ENCODE measurements at regions not wholly inside any gene's neighbourhood (a gene's known extent, or its start where the extent isn't known, plus 50 kb on each side); places are given as distances from the start of the nearest gene placed in this dataset.

- no peaks in the 10 kb centered on the region for H3K4me1 ChIP-seq (ENCODE audit: control insufficient read depth, insufficient read depth, low read length)
- peaks cover 8% of the 10 kb centered on the region for H3K4me1 Mint-ChIP-seq
- no peak for DNase-seq
- H3K27me3 ChIP-seq (ENCODE audit: control insufficient read depth, insufficient read depth, low read length, poor library complexity, severe bottlenecking): no peaks in the 10 kb centered on the region
- H3K9ac ChIP-seq (ENCODE audit: extremely low read depth, low read length, poor library complexity, severe bottlenecking): no peak overlapping the region
- WGBS, 2 experiments (ENCODE audit: insufficient coverage in 1 of 2, insufficient read length in 1 of 2): 88% methylated on average over 1 of the region's 1 CpG; no CpG with 5 or more reads in 1 of the 2 experiments
- no peaks in the 10 kb centered on the region for H3K9me3 ChIP-seq (ENCODE audit: control insufficient read depth, low read length)
- no peaks in the 10 kb centered on the region for H3K36me3 Mint-ChIP-seq (ENCODE audit: low read depth)
- no peaks in the 10 kb centered on the region for H3K27me3 Mint-ChIP-seq (ENCODE audit: insufficient read depth)
- no peak overlapping the region for H3K27ac Mint-ChIP-seq
- H3K9me3 Mint-ChIP-seq: no peaks in the 10 kb centered on the region
- H3K36me3 ChIP-seq (ENCODE audit: control insufficient read depth, insufficient read depth, low read length): no peaks in the 10 kb centered on the region
- no peak overlapping the region for H3K4me3 Mint-ChIP-seq
- H3K27ac ChIP-seq (ENCODE audit: low read depth, low read length): no peak overlapping the region
- no peak for TF ChIP-seq CTCF (conservative IDR thresholded peaks at IDR 0.05)
- no peak overlapping the region for H3K4me3 ChIP-seq (ENCODE audit: low read length)
These were observed 706.6 kb downstream of the EFNA5 start for GRCh38 chr5:106964132-106964531.

- DNase-seq: no peak
- no peak overlapping the region for H3K4me3 Mint-ChIP-seq
- no peaks in the 10 kb centered on the region for H3K36me3 Mint-ChIP-seq (ENCODE audit: low read depth)
These were observed 707.1 kb downstream of the EFNA5 start for GRCh38 chr5:106963630-106964029.

GRCh38 chr5:106962464-106963230 lies 708.1 kb downstream of the EFNA5 start:
- no peak overlapping the region for H3K4me3 Mint-ChIP-seq
- Histone ChIP-seq H3K9me3 (ENCODE audit: control insufficient read depth, low read length) (no peaks in the 10 kb centered on the region), H3K4me3 (ENCODE audit: low read length) (no peak overlapping the region), H3K4me1 (ENCODE audit: control insufficient read depth, insufficient read depth, low read length) (no peaks in the 10 kb centered on the region), H3K36me3 (ENCODE audit: control insufficient read depth, insufficient read depth, low read length) (no peaks in the 10 kb centered on the region), H3K27ac (ENCODE audit: low read depth, low read length) (no peak overlapping the region), H3K9ac (ENCODE audit: extremely low read depth, low read length, poor library complexity, severe bottlenecking) (no peak overlapping the region), H3K27me3 (ENCODE audit: control insufficient read depth, insufficient read depth, low read length, poor library complexity, severe bottlenecking) (no peaks in the 10 kb centered on the region)
- no peaks in the 10 kb centered on the region for H3K9me3 Mint-ChIP-seq
- H3K36me3 Mint-ChIP-seq (ENCODE audit: low read depth): no peaks in the 10 kb centered on the region
- no peak for DNase-seq
- H3K27ac Mint-ChIP-seq: peak overlapping the region; percentile 4
- H3K27me3 Mint-ChIP-seq (ENCODE audit: insufficient read depth): no peaks in the 10 kb centered on the region
- H3K4me1 Mint-ChIP-seq: peaks cover 3% of the 10 kb centered on the region
- 86 to 90% methylated on average over 4 to 7 of the region's 7 CpGs for WGBS, 2 experiments (ENCODE audit: insufficient coverage in 1 of 2, insufficient read length in 1 of 2)
- TF ChIP-seq CTCF (conservative IDR thresholded peaks at IDR 0.05): no peak

More at GRCh38 chr5:106963630-106964029, 707.1 kb downstream of the EFNA5 start:
- WGBS, 2 experiments (ENCODE audit: insufficient coverage in 1 of 2, insufficient read length in 1 of 2): 100% methylated on average over 1 of the region's 1 CpG; no CpG with 5 or more reads in 1 of the 2 experiments
- no peaks in the 10 kb centered on the region for H3K27me3 ChIP-seq (ENCODE audit: control insufficient read depth, insufficient read depth, low read length, poor library complexity, severe bottlenecking)
- no peaks in the 10 kb centered on the region for H3K9me3 ChIP-seq (ENCODE audit: control insufficient read depth, low read length)
- Mint-ChIP-seq H3K4me1 (peaks cover 6% of the 10 kb centered on the region), H3K27ac (no peak overlapping the region), H3K27me3 (ENCODE audit: insufficient read depth) (no peaks in the 10 kb centered on the region), H3K9me3 (no peaks in the 10 kb centered on the region)
- TF ChIP-seq CTCF (conservative IDR thresholded peaks at IDR 0.05): no peak
- no peaks in the 10 kb centered on the region for H3K4me1 ChIP-seq (ENCODE audit: control insufficient read depth, insufficient read depth, low read length)
- H3K36me3 ChIP-seq (ENCODE audit: control insufficient read depth, insufficient read depth, low read length): no peaks in the 10 kb centered on the region
- H3K9ac ChIP-seq (ENCODE audit: extremely low read depth, low read length, poor library complexity, severe bottlenecking): no peak overlapping the region
- H3K4me3 ChIP-seq (ENCODE audit: low read length): no peak overlapping the region
- no peak overlapping the region for H3K27ac ChIP-seq (ENCODE audit: low read depth, low read length)

All from endodermal cell (in vitro differentiated cells).